K562 (cell line): ENCODE measurements at regions not wholly inside any gene's neighbourhood (a gene's known extent, or its start where the extent isn't known, plus 50 kb on each side); places are given as distances from the start of the nearest gene placed in this dataset.

Source experiments
- ATAC-seq: fragments of 200-7000 bp; cut with Tn5 transposase; 3 replicates; pipeline ENCODE4 v1.9.1; 2020; ENCODE audit warnings: moderate library complexity
- BruUV-seq: library from RNA; stranded (reverse); fragments of 400-500 nt; replicated peaks from 2 replicates; lab custom pipeline; 2021; lab: Mats Ljungman, UMichigan
- CTCF ChIA-PET: fragments of 300-600 bp; formaldehyde crosslinking; extraction: SDS; loops from one replicate; lab custom pipeline; 2021; ENCODE audit warnings: low intra/inter-chr PET ratio; lab: Yijun Ruan, JAX
- POLR2A ChIA-PET: fragments of 300-600, 350-650 bp; sonication (Branson Sonifier 250); formaldehyde crosslinking; extraction: SDS; loops from one replicate; lab custom pipeline; 2021; ENCODE audit warnings: antibody characterized with exemption, inconsistent platforms; lab: Yijun Ruan, JAX
- DNase-seq, 4 experiments: peaks; one replicate each; pipeline versions ENCODE4 v3.0.0 to v3.0.0-alpha.2; 2011 to 2018; ENCODE audit warnings: low spot score in 3 of 4, mixed read lengths in 3 of 4; ENCODE audit errors: extremely low read depth in 1 of 4
- FAIRE-seq: peaks from 2 replicates; lab custom pipeline; 2011; peaks lifted over from hg19 to GRCh38; lab: Jason Lieb, UNC
- H2AFZ ChIP-seq: 2 replicates; pipeline ENCODE4 v1.6.0; 2011; ENCODE audit warnings: low read depth, low read length, control low read depth, inconsistent platforms
- H3K27ac ChIP-seq: fragments of 200-600 bp; 3 replicates; pipeline ENCODE4 v1.8.0; 2011; ENCODE audit warnings: low read depth, mild to moderate bottlenecking, control low read depth, inconsistent platforms, low read length, moderate library complexity, mixed read lengths; ENCODE audit errors: extremely low read depth
- H3K27me3 ChIP-seq, 2 experiments: fragments of 300-600 bp in 1 of 2; 2 replicates in 1 of 2; 3 replicates in 1 of 2; pipeline versions ENCODE4 v1.6.0 to v1.8.0; 2011; ENCODE audit warnings: inconsistent platforms in 2 of 2, low read length in 2 of 2, mild to moderate bottlenecking in 1 of 2, mixed read lengths in 1 of 2, moderate library complexity in 1 of 2; ENCODE audit not compliant: control insufficient read depth in 2 of 2, insufficient read depth in 2 of 2
- H3K36me3 ChIP-seq: fragments of 300-600 bp; 3 replicates; pipeline ENCODE4 v1.8.0; 2011; ENCODE audit warnings: mild to moderate bottlenecking, low read length, inconsistent platforms; ENCODE audit not compliant: control insufficient read depth, insufficient read depth
- H3K4me1 ChIP-seq, 2 experiments: fragments of 200-600 bp in 1 of 2; replicated peaks in 1 of 2; 2 replicates in 1 of 2; 3 replicates in 1 of 2; pipeline versions ENCODE4 v1.5.1 to v1.8.0; 2011; ENCODE audit warnings: inconsistent platforms in 2 of 2, low read length in 2 of 2, mild to moderate bottlenecking in 1 of 2, mixed read lengths in 1 of 2, moderate library complexity in 1 of 2; ENCODE audit not compliant: control insufficient read depth in 2 of 2, insufficient read depth in 2 of 2
- H3K4me2 ChIP-seq: 2 replicates; pipeline ENCODE4 v1.6.1; 2011; ENCODE audit warnings: low read length, control low read depth, inconsistent platforms, mixed read lengths; ENCODE audit not compliant: insufficient read depth
- H3K4me3 ChIP-seq: fragments of 200-600 bp; sonication (generic), shearing (Covaris generic); 2 replicates; pipeline ENCODE4 v1.5.1; 2016; ENCODE audit warnings: control low read depth, inconsistent platforms
- H3K79me2 ChIP-seq: fragments of 200-600 bp; 3 replicates; pipeline ENCODE4 v1.8.0; 2011; ENCODE audit warnings: low read length, inconsistent platforms; ENCODE audit not compliant: control insufficient read depth, insufficient read depth
- H3K9ac ChIP-seq, 2 experiments: 2 replicates each; pipeline versions ENCODE4 v1.6.0 to v1.6.1; 2011; ENCODE audit warnings: low read depth in 2 of 2, low read length in 2 of 2, control low read depth in 1 of 2, inconsistent platforms in 1 of 2, mild to moderate bottlenecking in 1 of 2, mixed read lengths in 1 of 2; ENCODE audit not compliant: insufficient read depth in 1 of 2
- H3K9me1 ChIP-seq: one replicate; pipeline ENCODE4 v1.6.0; 2011; ENCODE audit warnings: inconsistent platforms, mild to moderate bottlenecking, low read length, moderate library complexity; ENCODE audit not compliant: control insufficient read depth, insufficient read depth
- H3K9me3 ChIP-seq: replicated peaks from 2 replicates; pipeline ENCODE4 v1.5.1; 2011; ENCODE audit warnings: low read depth, low read length, inconsistent platforms; ENCODE audit not compliant: control insufficient read depth, insufficient read depth
- H4K20me1 ChIP-seq: replicated peaks from 2 replicates; pipeline ENCODE4 v1.6.1; 2011; ENCODE audit warnings: low read length, inconsistent platforms, mixed read lengths; ENCODE audit not compliant: control insufficient read depth, insufficient read depth
- EGR1 ChIP-seq: fragments of 450-650 bp; conservative IDR thresholded peaks from 2 replicates; pipeline ENCODE4 v1.6.1; 2017; ENCODE audit warnings: mild to moderate bottlenecking
- ELF1 ChIP-seq: fragments of 200-800 bp; sonication (Bioruptor generic); IDR thresholded peaks from 2 replicates; pipeline ENCODE4 v1.6.1; 2016; ENCODE audit warnings: missing genetic modification characterization, missing compliant biosample characterization
- GABPB1 ChIP-seq: sonication (generic); formaldehyde crosslinking; IDR thresholded peaks from 2 replicates; pipeline ENCODE4 v1.8.0; 2022; ENCODE audit warnings: mild to moderate bottlenecking, missing genetic modification reagents
- HMG20A ChIP-seq: fragments of 450-650 bp; formaldehyde crosslinking; conservative IDR thresholded peaks from 2 replicates; pipeline ENCODE4 v1.4.0; 2020; ENCODE audit warnings: mild to moderate bottlenecking, mixed read lengths
- PHB2 ChIP-seq: fragments of 450-650 bp; IDR thresholded peaks from 2 replicates; pipeline ENCODE4 v1.6.1; 2017; ENCODE audit warnings: low read depth
- ZNF668 ChIP-seq: fragments of 250-450 bp; sonication (Bioruptor Pico); IDR thresholded peaks from 2 replicates; pipeline ENCODE4 v1.8.0; 2022; ENCODE audit warnings: mild to moderate bottlenecking, inconsistent platforms
- WGBS: fragments of 100-300 bp; shearing (Covaris generic); methylation state at CpG from one replicate; pipeline ENCODE4 v1.1.6; 2016; ENCODE audit warnings: low coverage, mixed read lengths; ENCODE audit not compliant: insufficient coverage; ENCODE audit errors: missing lambda C conversion rate; 5-methylcytosine and 5-hydroxymethylcytosine counted together
- in situ Hi-C: fragments of 300-500 bp; cut with MboI; formaldehyde crosslinking; loops from 4 replicates; pipeline ENCODE4 v1.15.0; 2018; ENCODE audit warnings: inconsistent platforms, mixed read lengths
- intact Hi-C: fragments of 100-400 bp; cut with micrococcal nuclease; formaldehyde crosslinking; loops from 2 replicates; pipeline ENCODE4 v1.14.2; 2022
- TF ChIP-seq, protein P1 (sequence below): fragments of 250-450 bp; sonication (Bioruptor Pico); IDR thresholded peaks from 2 replicates; pipeline ENCODE4 v1.4.0; 2020
- TF ChIP-seq, protein P2 (sequence below), 2 experiments: fragments of 450-650 bp in 1 of 2; sonication (generic) in 1 of 2; formaldehyde crosslinking in 1 of 2; IDR thresholded peaks; 2 replicates each; pipeline versions ENCODE4 v1.7.1 to v1.9.0; 2016 to 2022; ENCODE audit warnings: inconsistent platforms in 1 of 2, mild to moderate bottlenecking in 1 of 2, missing genetic modification reagents in 1 of 2
- TF ChIP-seq, protein P3 (sequence below): sonication (generic); formaldehyde crosslinking; IDR thresholded peaks from 2 replicates; pipeline ENCODE4 v1.8.1; 2022; ENCODE audit warnings: missing genetic modification reagents
- TF ChIP-seq, protein P4 (sequence below), 3 experiments: IDR thresholded peaks in 2 of 3; conservative IDR thresholded peaks in 1 of 3; 2 replicates each; pipeline ENCODE4 v1.5.1; 2011 to 2012; ENCODE audit warnings: low read length in 3 of 3, mild to moderate bottlenecking in 3 of 3, control low read depth in 2 of 3, improper control_type of control experiment in 1 of 3, inconsistent platforms in 1 of 3, low read depth in 1 of 3, mixed read lengths in 1 of 3, moderate library complexity in 1 of 3; ENCODE audit not compliant: insufficient read depth in 2 of 3

DNA sequence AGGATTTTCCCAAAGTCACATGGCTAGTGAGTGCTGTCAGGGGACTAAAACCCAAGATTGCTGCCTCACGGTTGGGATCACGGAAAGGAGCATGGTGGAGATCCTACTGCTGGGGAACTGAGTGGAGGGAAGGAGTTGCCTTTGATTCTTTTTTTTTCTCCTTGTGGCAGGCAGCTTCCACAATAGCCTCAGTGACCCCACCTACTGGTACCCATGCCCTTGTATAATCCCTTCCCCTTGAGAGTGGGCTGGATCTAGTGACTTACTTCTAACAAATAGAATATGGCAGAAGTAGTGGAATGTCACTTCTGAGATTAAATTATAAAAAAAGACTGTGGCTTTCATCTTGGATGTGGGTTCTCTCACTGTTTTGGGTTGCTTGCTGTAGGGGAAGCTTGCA is 135.7 kb downstream of the DICER1 start:
- ATAC-seq: no peak
- FAIRE-seq: no peak
- no peaks in the 10 kb centered on the region for H3K4me1 ChIP-seq
- TF ChIP-seq, protein P1, sequence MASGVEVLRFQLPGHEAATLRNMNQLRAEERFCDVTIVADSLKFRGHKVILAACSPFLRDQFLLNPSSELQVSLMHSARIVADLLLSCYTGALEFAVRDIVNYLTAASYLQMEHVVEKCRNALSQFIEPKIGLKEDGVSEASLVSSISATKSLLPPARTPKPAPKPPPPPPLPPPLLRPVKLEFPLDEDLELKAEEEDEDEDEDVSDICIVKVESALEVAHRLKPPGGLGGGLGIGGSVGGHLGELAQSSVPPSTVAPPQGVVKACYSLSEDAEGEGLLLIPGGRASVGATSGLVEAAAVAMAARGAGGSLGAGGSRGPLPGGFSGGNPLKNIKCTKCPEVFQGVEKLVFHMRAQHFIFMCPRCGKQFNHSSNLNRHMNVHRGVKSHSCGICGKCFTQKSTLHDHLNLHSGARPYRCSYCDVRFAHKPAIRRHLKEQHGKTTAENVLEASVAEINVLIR: no peak
- TF ChIP-seq ZNF668 (CRISPR knock-in tag): no peak
- no peak for TF ChIP-seq EGR1
- TF ChIP-seq, protein P2, sequence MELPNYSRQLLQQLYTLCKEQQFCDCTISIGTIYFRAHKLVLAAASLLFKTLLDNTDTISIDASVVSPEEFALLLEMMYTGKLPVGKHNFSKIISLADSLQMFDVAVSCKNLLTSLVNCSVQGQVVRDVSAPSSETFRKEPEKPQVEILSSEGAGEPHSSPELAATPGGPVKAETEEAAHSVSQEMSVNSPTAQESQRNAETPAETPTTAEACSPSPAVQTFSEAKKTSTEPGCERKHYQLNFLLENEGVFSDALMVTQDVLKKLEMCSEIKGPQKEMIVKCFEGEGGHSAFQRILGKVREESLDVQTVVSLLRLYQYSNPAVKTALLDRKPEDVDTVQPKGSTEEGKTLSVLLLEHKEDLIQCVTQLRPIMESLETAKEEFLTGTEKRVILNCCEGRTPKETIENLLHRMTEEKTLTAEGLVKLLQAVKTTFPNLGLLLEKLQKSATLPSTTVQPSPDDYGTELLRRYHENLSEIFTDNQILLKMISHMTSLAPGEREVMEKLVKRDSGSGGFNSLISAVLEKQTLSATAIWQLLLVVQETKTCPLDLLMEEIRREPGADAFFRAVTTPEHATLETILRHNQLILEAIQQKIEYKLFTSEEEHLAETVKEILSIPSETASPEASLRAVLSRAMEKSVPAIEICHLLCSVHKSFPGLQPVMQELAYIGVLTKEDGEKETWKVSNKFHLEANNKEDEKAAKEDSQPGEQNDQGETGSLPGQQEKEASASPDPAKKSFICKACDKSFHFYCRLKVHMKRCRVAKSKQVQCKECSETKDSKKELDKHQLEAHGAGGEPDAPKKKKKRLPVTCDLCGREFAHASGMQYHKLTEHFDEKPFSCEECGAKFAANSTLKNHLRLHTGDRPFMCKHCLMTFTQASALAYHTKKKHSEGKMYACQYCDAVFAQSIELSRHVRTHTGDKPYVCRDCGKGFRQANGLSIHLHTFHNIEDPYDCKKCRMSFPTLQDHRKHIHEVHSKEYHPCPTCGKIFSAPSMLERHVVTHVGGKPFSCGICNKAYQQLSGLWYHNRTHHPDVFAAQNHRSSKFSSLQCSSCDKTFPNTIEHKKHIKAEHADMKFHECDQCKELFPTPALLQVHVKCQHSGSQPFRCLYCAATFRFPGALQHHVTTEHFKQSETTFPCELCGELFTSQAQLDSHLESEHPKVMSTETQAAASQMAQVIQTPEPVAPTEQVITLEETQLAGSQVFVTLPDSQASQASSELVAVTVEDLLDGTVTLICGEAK (IDR thresholded peaks at IDR 0.05): no peak
- TF ChIP-seq, protein P2 (CRISPR knock-in tag; IDR thresholded peaks at IDR 0.05): no peak
- TF ChIP-seq ELF1 (tag): no peak
- no peak for TF ChIP-seq GABPB1 (CRISPR knock-in tag)
- no peak for TF ChIP-seq HMG20A (CRISPR knock-in tag)
- TF ChIP-seq, protein P3, sequence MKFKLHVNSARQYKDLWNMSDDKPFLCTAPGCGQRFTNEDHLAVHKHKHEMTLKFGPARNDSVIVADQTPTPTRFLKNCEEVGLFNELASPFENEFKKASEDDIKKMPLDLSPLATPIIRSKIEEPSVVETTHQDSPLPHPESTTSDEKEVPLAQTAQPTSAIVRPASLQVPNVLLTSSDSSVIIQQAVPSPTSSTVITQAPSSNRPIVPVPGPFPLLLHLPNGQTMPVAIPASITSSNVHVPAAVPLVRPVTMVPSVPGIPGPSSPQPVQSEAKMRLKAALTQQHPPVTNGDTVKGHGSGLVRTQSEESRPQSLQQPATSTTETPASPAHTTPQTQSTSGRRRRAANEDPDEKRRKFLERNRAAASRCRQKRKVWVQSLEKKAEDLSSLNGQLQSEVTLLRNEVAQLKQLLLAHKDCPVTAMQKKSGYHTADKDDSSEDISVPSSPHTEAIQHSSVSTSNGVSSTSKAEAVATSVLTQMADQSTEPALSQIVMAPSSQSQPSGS (CRISPR knock-in tag): no peak
- TF ChIP-seq, protein P4, sequence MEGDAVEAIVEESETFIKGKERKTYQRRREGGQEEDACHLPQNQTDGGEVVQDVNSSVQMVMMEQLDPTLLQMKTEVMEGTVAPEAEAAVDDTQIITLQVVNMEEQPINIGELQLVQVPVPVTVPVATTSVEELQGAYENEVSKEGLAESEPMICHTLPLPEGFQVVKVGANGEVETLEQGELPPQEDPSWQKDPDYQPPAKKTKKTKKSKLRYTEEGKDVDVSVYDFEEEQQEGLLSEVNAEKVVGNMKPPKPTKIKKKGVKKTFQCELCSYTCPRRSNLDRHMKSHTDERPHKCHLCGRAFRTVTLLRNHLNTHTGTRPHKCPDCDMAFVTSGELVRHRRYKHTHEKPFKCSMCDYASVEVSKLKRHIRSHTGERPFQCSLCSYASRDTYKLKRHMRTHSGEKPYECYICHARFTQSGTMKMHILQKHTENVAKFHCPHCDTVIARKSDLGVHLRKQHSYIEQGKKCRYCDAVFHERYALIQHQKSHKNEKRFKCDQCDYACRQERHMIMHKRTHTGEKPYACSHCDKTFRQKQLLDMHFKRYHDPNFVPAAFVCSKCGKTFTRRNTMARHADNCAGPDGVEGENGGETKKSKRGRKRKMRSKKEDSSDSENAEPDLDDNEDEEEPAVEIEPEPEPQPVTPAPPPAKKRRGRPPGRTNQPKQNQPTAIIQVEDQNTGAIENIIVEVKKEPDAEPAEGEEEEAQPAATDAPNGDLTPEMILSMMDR (IDR thresholded peaks at IDR 0.05 in 2 of 3, conservative IDR thresholded peaks at IDR 0.05 in 1 of 3; ENCODE audit: insufficient read depth in 2 of 3, low read depth in 1 of 3, low read length in 3 of 3): no peak
- TF ChIP-seq PHB2: no peak

More for the DNA sequence above, 135.7 kb downstream of the DICER1 start:
- Histone ChIP-seq H3K27ac (no peak overlapping the region), H3K79me2 (no peaks in the 10 kb centered on the region), H3K4me3 (no peak overlapping the region), H3K9ac (no peak overlapping the region), H4K20me1 (no peaks in the 10 kb centered on the region), H3K4me2 (no peak overlapping the region), H3K27me3 (no peaks in the 10 kb centered on the region), H3K9me1 (no peaks in the 10 kb centered on the region), H2AFZ (no peak overlapping the region), H3K9me3 (no peaks in the 10 kb centered on the region), H3K36me3 (no peaks in the 10 kb centered on the region)
- in situ Hi-C loops (no loop called here), intact Hi-C loops (no loop called here)
- no peak for DNase-seq
- ChIA-PET CTCF (no interaction called here), POLR2A (no interaction called here)
- WGBS: 18% methylated on average over 2 of the region's 2 CpGs
- no TSS peak for BruUV-seq
